CD4-positive, alpha-beta T cell treated with Interleukin-6 at 100 ng/mL for 8 hours (primary cell): ENCODE measurements at regions not wholly inside any gene's neighbourhood (a gene's known extent, or its start where the extent isn't known, plus 50 kb on each side); places are given as distances from the start of the nearest gene placed in this dataset.
A peak's percentile ranks its signal among the peaks of the same experiment; 100 is the strongest.

Experiments used
- DNase-seq: peaks from one replicate; pipeline ENCODE4 v3.0.0-alpha.2; 2020; ENCODE audit warnings: mixed read lengths, low spot score

- DNase-seq, result no peak
Observed at GRCh38 chr7:114856625-114857024, 65.3 kb upstream of the MDFIC start.

- DNase-seq, result no peak
Observed at GRCh38 chr7:114857605-114858004, 64.3 kb upstream of the MDFIC start.

GRCh38 chr7:114859477-114859876, 62.4 kb upstream of the MDFIC start:
- DNase-seq, result no peak

GRCh38 chr7:114860206-114860605, 61.7 kb upstream of the MDFIC start:
- DNase-seq, result no peak

GRCh38 chr7:114862406-114862805, 59.5 kb upstream of the MDFIC start:
- no peak for DNase-seq

GRCh38 chr7:114864278-114864677, 57.6 kb upstream of the MDFIC start:
- DNase-seq, result no peak

- DNase-seq, result peak; percentile 58
Observed at GRCh38 chr7:114865564-114865963, 56.3 kb upstream of the MDFIC start.
